Astrocyte of the cerebellum (primary cell): ENCODE measurements at regions not wholly inside any gene's neighbourhood (a gene's known extent, or its start where the extent isn't known, plus 50 kb on each side); places are given as distances from the start of the nearest gene placed in this dataset.
"Not testable (repeated sequence)": the region's sequence is repeated elsewhere in the genome, so short reads cannot be mapped to it uniquely, and the experiment has no call there.

ENCODE experiments used
- DNase-seq: peaks from one replicate; pipeline ENCODE4 v3.0.0-alpha.2; 2011; ENCODE audit warnings: low read depth
- H3K4me3 ChIP-seq: 2 replicates; pipeline ENCODE4 v1.5.1; 2011; ENCODE audit warnings: mild to moderate bottlenecking, low read depth, low read length, moderate library complexity
- CTCF ChIP-seq: IDR thresholded peaks from 2 replicates; pipeline ENCODE4 v1.5.1; 2012; ENCODE audit warnings: low read length, low read depth, moderate library complexity, mild to moderate bottlenecking; ENCODE audit errors: missing control alignments
- in situ Hi-C: cut with HindIII; loops from 2 replicates; pipeline ENCODE4 v1.10.0; 2017; ENCODE audit warnings: low sequenced_read_pairs

- in situ Hi-C loops = no loop called here
- no peak overlapping the region for H3K4me3 ChIP-seq
- TF ChIP-seq CTCF = no peak
- DNase-seq = no peak
Measured at GRCh38 chr2:58339548-58340243, 98.6 kb upstream of the FANCL start.

GRCh38 chr2:58336416-58336815 lies 95.3 kb upstream of the FANCL start:
- no peak for TF ChIP-seq CTCF
- no peak overlapping the region for H3K4me3 ChIP-seq
- in situ Hi-C loops = no loop called here
- no peak for DNase-seq

- no peak for TF ChIP-seq CTCF
- in situ Hi-C loops = no loop called here
- H3K4me3 ChIP-seq = no peak overlapping the region
- no peak for DNase-seq
Measured at GRCh38 chr2:58334414-58334813, 93.3 kb upstream of the FANCL start.

- H3K4me3 ChIP-seq, DNase-seq, in situ Hi-C loops: not testable (repeated sequence)
Measured at GRCh38 chr2:58325296-58325895, 84.3 kb upstream of the FANCL start.

- no peak for DNase-seq
- in situ Hi-C loops = no loop called here
Measured at GRCh38 chr2:58319481-58319880, 78.4 kb upstream of the FANCL start.

GRCh38 chr2:58318949-58319348 lies 77.8 kb upstream of the FANCL start:
- in situ Hi-C loops, H3K4me3 ChIP-seq, DNase-seq: not testable (repeated sequence)

More at GRCh38 chr2:58319481-58319880, 78.4 kb upstream of the FANCL start:
- TF ChIP-seq CTCF = no peak
- H3K4me3 ChIP-seq = no peak overlapping the region

GRCh38 chr2:58313926-58314325 lies 72.8 kb upstream of the FANCL start:
- no peak overlapping the region for H3K4me3 ChIP-seq
- in situ Hi-C loops = no loop called here
- no peak for TF ChIP-seq CTCF
- DNase-seq = no peak
